ENCODE measurements at regions not wholly inside any gene's neighbourhood (a gene's known extent, or its start where the extent isn't known, plus 50 kb on each side); places are given as distances from the start of the nearest gene placed in this dataset.
"Not testable (repeated sequence)": the region's sequence is repeated elsewhere in the genome, so short reads cannot be mapped to it uniquely, and the experiment has no call there.

DNA sequence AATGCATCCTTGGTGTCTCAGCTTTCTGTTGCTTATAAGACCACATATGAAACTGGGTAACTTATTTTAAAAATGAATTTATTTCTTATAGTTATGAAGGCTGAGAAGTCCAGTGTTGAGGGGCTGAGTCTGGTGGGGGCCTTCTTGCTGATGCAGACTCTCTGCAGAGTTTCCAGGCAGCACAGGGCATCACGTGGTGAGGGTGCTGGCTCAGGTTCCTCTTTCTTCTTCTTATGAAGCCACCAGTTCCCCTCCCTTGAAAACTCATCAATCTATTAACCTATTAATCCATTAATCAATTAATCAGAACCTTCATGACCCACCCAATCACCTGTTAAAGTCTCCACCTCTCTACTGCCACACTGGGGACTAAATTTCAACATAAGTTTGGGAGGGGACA is 595.6 kb upstream of the NRP1 start:
- Histone ChIP-seq H4K20me1 (no peaks in the 10 kb centered on the region), H3K4me1 (peaks cover 0 to 11% (median 0%) of the 10 kb centered on the region in 10 experiments; a peak in 5 of 20 replicates), H3K36me3 (no peaks in the 10 kb centered on the region), H3K9me3 (replicated peaks in 1 of 11) (0 out of 22 replicates have a peak, but pooled peaks cover 0 to 4% (median 0%) of the 10 kb centered on the region in 11 experiments), H3K9ac (no peak overlapping the region), H3K27me3 (peaks cover 0 to 16% (median 4%) of the 10 kb centered on the region in 11 experiments; a peak in 11 of 22 replicates), H3K4me3 (no peak overlapping the region), H3K27ac (no peak overlapping the region), H3K4me2 (peak overlapping the region in 1 of 11 experiments; percentile 43; a peak in 1 of 22 replicates)
- TF ChIP-seq Cebpa-rat (IDR thresholded peaks at IDR 0.05): no peak

DNA sequence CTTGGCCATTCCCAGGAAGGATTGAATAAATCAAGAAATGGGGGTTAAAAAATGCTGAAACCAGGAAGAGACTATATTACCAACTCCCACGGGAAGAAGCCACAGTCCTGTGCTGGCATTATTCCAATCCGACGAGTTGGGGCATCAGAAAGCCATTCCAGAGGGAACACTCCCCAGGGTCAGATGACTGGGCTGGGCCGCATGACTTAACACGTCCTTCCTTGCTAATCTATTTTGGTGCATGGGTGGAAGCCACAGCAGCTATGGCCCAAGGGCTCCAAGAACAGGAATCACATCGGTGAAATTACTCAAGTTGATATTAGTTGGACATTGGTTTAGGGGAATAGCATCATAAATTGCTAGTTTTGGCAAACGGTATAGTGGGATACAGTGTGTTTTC is 592.9 kb upstream of the NRP1 start:
- peaks cover 0 to 33% (median 23%) of the 10 kb centered on the region in 11 experiments; a peak in 20 of 22 replicates for H3K27me3 ChIP-seq
- H3K4me1 ChIP-seq: peaks cover 0 to 11% (median 0%) of the 10 kb centered on the region in 10 experiments; a peak in 5 of 20 replicates
- H3K36me3 ChIP-seq: no peaks in the 10 kb centered on the region
- H3K4me2 ChIP-seq: peak overlapping the region in 3 of 11 experiments; percentile 9 to 37 (median 13); a peak in 1 of 22 replicates
- H3K4me3 ChIP-seq: no peak overlapping the region
- H4K20me1 ChIP-seq: no peaks in the 10 kb centered on the region
- no peak overlapping the region for H3K9ac ChIP-seq
- peaks cover 0 to 4% (median 0%) of the 10 kb centered on the region in 11 experiments; a peak in 1 of 22 replicates for H3K9me3 ChIP-seq (replicated peaks in 1 of 11)
- no peak overlapping the region for H3K27ac ChIP-seq
- TF ChIP-seq Cebpa-rat (IDR thresholded peaks at IDR 0.05): no peak

DNA sequence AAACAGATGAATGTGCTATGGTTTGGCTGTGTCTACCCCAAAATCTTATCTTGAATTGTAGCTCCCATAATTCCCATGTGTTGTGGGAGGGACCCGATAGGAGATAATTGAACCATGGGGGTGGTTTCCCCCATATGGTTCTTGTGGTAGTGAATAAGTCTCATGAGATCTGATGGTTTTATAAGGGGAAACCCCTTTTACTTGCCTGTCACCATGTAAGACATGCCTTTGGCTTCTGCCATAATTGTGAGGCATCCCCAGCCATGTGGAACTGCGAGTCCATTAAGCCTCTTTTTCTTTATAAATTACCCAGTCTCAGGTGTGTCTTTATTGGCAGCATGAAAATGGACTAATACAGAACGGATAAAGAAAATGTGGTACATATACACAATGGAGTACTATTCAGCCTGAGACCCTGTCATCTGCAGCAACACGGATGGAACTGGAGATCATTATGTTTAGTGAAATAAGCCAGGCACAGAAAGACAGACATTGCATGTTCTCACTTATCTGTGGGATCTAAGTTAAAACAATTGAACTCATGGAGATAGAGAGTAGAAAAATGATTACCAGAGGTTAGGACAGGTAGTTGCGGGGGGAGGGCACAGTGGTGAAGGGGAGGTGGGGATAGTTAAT is 587.6 kb upstream of the NRP1 start:
- H3K4me3 ChIP-seq: no peak overlapping the region
- TF ChIP-seq Cebpa-rat (IDR thresholded peaks at IDR 0.05): no peak
- H3K4me1 ChIP-seq: peaks cover 0 to 15% (median 0%) of the 10 kb centered on the region in 10 experiments; a peak in 7 of 20 replicates
- H3K27me3 ChIP-seq: peaks cover 4 to 72% (median 56%) of the 10 kb centered on the region in 11 experiments; a peak in 20 of 22 replicates
- peak overlapping the region in 2 of 11 experiments; percentile 7 to 13; a peak in 1 of 22 replicates for H3K4me2 ChIP-seq
- H3K9me3 ChIP-seq (replicated peaks in 1 of 11): peaks cover 0 to 7% (median 0%) of the 10 kb centered on the region in 11 experiments; a peak in 1 of 22 replicates
- H3K9ac ChIP-seq: no peak overlapping the region
- H3K36me3 ChIP-seq: no peaks in the 10 kb centered on the region
- H3K27ac ChIP-seq: no peak overlapping the region
- no peaks in the 10 kb centered on the region; a peak in 1 of 22 replicates for H4K20me1 ChIP-seq

DNA sequence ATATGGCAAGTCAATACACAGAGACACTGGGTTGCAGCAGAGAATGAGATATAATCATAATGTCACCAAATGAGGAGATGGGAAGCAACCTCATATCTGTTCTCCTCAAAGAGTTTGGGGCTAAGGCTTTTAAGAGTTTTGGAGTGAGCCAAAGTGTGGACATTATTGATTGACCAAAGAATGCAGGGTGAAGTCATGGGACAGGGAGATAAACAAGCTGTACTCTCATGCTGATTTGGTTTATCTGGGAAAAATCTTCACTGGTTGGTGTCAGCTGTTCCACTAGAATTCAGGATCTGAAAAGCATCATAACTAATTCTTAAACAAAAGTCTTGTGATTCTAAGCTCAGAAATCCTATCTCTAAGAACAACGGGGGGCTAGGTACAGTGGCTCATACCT is 585.9 kb upstream of the NRP1 start:
- H3K9me3 ChIP-seq (replicated peaks in 1 of 11): peaks cover 0 to 7% (median 0%) of the 10 kb centered on the region in 11 experiments; a peak in 1 of 22 replicates
- TF ChIP-seq Cebpa-rat (IDR thresholded peaks at IDR 0.05): no peak
- H3K27ac ChIP-seq: no peak overlapping the region
- peaks cover 0 to 18% (median 0%) of the 10 kb centered on the region in 10 experiments; a peak in 6 of 20 replicates for H3K4me1 ChIP-seq
- no peak overlapping the region for H3K4me2 ChIP-seq
- H4K20me1 ChIP-seq: no peaks in the 10 kb centered on the region; a peak in 1 of 22 replicates
- H3K4me3 ChIP-seq: no peak overlapping the region
- no peak overlapping the region for H3K9ac ChIP-seq
- H3K36me3 ChIP-seq: no peaks in the 10 kb centered on the region
- H3K27me3 ChIP-seq: peaks cover 4 to 66% (median 52%) of the 10 kb centered on the region in 11 experiments; a peak in 20 of 22 replicates

DNA sequence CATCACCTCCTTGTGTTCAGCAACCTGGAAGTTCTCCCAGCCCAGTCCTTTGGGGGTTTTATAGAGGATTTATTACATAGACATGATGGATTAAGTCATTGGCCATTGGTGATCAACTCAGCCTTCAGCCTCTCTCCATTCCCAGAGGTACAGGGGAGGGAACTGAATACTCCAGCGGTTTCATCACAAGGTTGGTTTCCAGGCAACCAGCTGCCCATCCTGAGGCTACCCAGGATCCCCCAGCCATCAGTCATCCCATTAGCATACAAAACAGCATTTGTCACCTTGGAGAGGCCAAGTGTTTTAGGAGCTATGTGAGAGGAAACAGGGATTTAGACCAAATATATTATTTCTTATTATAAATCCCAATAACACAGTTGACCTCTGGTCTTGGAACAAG is 584.8 kb upstream of the NRP1 start:
- H3K27me3 ChIP-seq: peaks cover 4 to 57% (median 50%) of the 10 kb centered on the region in 11 experiments; a peak in 20 of 22 replicates
- peaks cover 0 to 7% (median 0%) of the 10 kb centered on the region in 11 experiments; a peak in 1 of 22 replicates for H3K9me3 ChIP-seq (replicated peaks in 1 of 11)
- no peaks in the 10 kb centered on the region; a peak in 1 of 22 replicates for H4K20me1 ChIP-seq
- peaks cover 0 to 18% (median 0%) of the 10 kb centered on the region in 10 experiments; a peak in 6 of 20 replicates for H3K4me1 ChIP-seq
- no peaks in the 10 kb centered on the region for H3K36me3 ChIP-seq
- no peak overlapping the region for H3K27ac ChIP-seq
- TF ChIP-seq Cebpa-rat (IDR thresholded peaks at IDR 0.05): no peak
- no peak overlapping the region for H3K4me3 ChIP-seq
- H3K4me2 ChIP-seq: no peak overlapping the region
- no peak overlapping the region for H3K9ac ChIP-seq

DNA sequence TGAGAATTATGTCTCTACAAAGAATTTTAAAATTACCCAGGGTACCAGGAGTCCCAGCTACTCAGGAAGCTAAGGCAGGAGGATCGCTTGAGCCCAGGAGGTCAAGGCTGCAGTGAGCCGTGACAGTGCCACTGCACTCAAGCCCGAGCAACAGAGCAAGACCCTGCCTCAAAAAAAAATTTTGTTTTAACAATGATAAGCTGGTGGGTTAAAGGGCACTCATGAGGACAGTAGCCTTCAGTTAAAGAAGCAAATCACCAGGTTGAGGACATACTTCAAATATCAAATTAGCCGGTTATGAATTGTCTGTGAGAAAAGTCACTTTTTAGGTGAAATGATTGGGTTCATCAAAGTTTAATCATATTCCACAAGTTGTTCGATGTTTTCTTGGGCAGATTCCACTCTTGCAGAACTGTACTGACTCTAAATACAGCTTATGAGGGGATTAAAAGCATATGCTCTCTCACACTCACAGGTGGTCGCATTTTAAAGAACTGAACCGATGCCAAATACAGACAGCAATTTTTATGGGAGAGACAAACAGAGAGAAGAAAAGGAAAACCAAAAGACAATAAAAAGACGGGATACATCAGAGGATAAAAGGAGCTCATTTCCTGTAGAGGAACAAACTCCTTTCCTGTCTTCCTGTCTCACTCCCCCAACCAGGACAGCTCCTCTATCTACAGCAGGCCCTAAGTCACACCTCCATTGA is 582.8 kb upstream of the NRP1 start:
- H3K36me3 ChIP-seq: no peaks in the 10 kb centered on the region
- no peak for TF ChIP-seq Cebpa-rat (IDR thresholded peaks at IDR 0.05)
- H3K4me1 ChIP-seq: peaks cover 0 to 18% (median 0%) of the 10 kb centered on the region in 10 experiments; a peak in 6 of 20 replicates
- H3K4me2 ChIP-seq: peak overlapping the region in 3 of 11 experiments; percentile 16 to 43 (median 21); a peak in 3 of 22 replicates
- H3K9ac ChIP-seq: no peak overlapping the region
- H3K27me3 ChIP-seq: peaks cover 0 to 40% (median 34%) of the 10 kb centered on the region in 11 experiments; a peak in 17 of 22 replicates
- H3K4me3 ChIP-seq: no peak overlapping the region
- H3K9me3 ChIP-seq (replicated peaks in 1 of 11): 0 out of 22 replicates have a peak, but pooled peaks cover 0 to 7% (median 0%) of the 10 kb centered on the region in 11 experiments
- H3K27ac ChIP-seq: no peak overlapping the region
- H4K20me1 ChIP-seq: no peaks in the 10 kb centered on the region; a peak in 1 of 22 replicates

DNA sequence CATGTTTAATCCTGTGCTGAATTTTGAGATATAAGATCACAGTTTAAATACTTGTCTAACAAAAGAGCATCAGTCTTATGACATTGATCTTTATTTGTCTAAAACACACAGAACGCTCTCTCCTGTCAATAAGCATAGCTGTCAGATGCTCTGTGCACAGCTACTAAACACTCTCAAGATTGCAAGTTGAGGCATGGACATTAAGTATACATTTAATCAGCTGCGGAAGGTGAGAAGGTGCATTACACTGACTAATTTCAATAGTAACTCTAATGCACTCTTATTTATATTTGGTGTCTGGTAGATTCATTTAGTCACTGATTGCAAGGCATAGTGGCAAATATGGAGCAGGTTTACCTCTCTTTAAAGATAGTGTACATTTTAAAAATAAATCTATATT is 580.3 kb upstream of the NRP1 start:
- H3K9ac ChIP-seq: no peak overlapping the region
- H3K4me3 ChIP-seq: no peak overlapping the region
- H3K27ac ChIP-seq: no peak overlapping the region
- H3K9me3 ChIP-seq (replicated peaks in 1 of 11): 0 out of 22 replicates have a peak, but pooled peaks cover 0 to 7% (median 0%) of the 10 kb centered on the region in 11 experiments
- H4K20me1 ChIP-seq: no peaks in the 10 kb centered on the region; a peak in 1 of 22 replicates
- no peak overlapping the region for H3K4me2 ChIP-seq
- TF ChIP-seq Cebpa-rat (IDR thresholded peaks at IDR 0.05): no peak
- peaks cover 0 to 20% (median 19%) of the 10 kb centered on the region in 11 experiments; a peak in 17 of 22 replicates for H3K27me3 ChIP-seq
- no peaks in the 10 kb centered on the region for H3K36me3 ChIP-seq
- H3K4me1 ChIP-seq: peaks cover 0 to 10% (median 0%) of the 10 kb centered on the region in 10 experiments; a peak in 4 of 20 replicates

DNA sequence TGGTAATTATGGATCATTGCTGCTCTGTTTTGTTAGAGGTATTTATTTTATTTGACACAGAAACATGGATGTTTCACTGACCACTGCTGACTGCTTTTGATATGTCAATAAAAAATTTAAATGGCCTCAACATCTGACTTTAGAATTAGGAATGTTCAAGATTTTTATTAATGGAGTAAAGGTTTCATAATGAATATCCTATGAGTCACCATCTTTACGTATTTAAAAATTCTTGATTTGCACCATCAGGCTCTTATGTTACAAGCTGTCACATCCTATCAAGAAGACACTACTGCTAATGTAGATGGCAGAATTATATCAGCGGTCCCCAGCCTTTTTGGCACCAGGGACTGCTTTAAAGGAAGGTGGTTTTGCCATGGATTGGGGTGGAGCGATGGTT is 578.7 kb upstream of the NRP1 start:
- no peaks in the 10 kb centered on the region for H3K36me3 ChIP-seq
- no peak overlapping the region for H3K4me3 ChIP-seq
- H4K20me1 ChIP-seq: no peaks in the 10 kb centered on the region
- H3K4me2 ChIP-seq: no peak overlapping the region
- no peaks in the 10 kb centered on the region for H3K9me3 ChIP-seq (replicated peaks in 1 of 11)
- peaks cover 0 to 10% (median 0%) of the 10 kb centered on the region in 10 experiments; a peak in 4 of 20 replicates for H3K4me1 ChIP-seq
- no peak overlapping the region for H3K27ac ChIP-seq
- H3K9ac ChIP-seq: no peak overlapping the region
- no peak for TF ChIP-seq Cebpa-rat (IDR thresholded peaks at IDR 0.05)
- H3K27me3 ChIP-seq: peaks cover 0 to 7% (median 4%) of the 10 kb centered on the region in 11 experiments; a peak in 9 of 22 replicates

DNA sequence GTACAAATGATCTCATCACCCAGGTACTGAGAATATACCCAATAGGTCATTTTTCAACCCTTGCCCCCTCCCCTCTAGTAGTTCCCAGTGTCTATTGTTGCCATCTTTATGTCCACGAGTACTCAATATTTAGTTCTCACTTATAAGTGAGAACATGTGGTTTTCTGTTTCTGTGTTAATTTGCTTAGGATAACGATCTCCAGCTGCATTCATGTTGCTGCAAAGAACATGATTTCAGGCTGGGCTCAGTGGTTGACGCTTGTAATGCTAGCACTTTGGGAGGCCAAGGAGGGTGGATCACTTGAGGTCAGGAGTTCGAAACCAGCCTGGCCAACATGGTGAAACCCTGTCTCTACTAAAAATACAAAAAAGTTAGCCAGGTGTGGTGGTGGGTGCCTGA is 575.0 kb upstream of the NRP1 start:
- not testable (repeated sequence) for H3K4me3 ChIP-seq; H3K9me3 ChIP-seq (replicated peaks in 1 of 11); H3K9ac ChIP-seq; H3K36me3 ChIP-seq; H4K20me1 ChIP-seq; H3K27ac ChIP-seq; H3K27me3 ChIP-seq; H3K4me2 ChIP-seq; H3K4me1 ChIP-seq

Data from BLaER1 treated with 17β-estradiol and CSF1 and Interleukin-3, amounts not matched to agents 10 nM and 100 nM (cell line).